HCT116 (cell line): ENCODE measurements at regions not wholly inside any gene's neighbourhood (a gene's known extent, or its start where the extent isn't known, plus 50 kb on each side); places are given as distances from the start of the nearest gene placed in this dataset.

Source experiments
- ATAC-seq: fragments of 200-7000 bp; cut with Tn5 transposase; 2 replicates; pipeline ENCODE4 v1.9.1; 2020; ENCODE audit warnings: mild to moderate bottlenecking, moderate library complexity
- BruUV-seq: library from RNA; stranded (reverse); fragments of 400-500 nt; replicated peaks from 2 replicates; lab custom pipeline; 2021; lab: Mats Ljungman, UMichigan
- CTCF ChIA-PET: fragments of 300-600 bp; sonication (Branson Sonifier 250); formaldehyde crosslinking; loops from one replicate; lab custom pipeline; 2021; ENCODE audit warnings: antibody characterized with exemption; lab: Charles Lee
- POLR2A ChIA-PET: fragments of 300-600, 350-600 bp; sonication (Branson Sonifier 250); formaldehyde crosslinking; loops from one replicate; lab custom pipeline; 2021; ENCODE audit warnings: antibody characterized with exemption; lab: Charles Lee
- RAD21 ChIA-PET, 2 experiments: fragments of 300-600 bp; sonication (Branson Sonifier 250); formaldehyde crosslinking; loops; one replicate each; lab custom pipeline; 2023; ENCODE audit warnings: low total read pairs in 2 of 2; ENCODE audit not compliant: uncharacterized antibody in 2 of 2, unreplicated experiment in 2 of 2, low non-redundant PET in 1 of 2; lab: Charles Lee
- DNase-seq: peaks from one replicate; pipeline ENCODE4 v3.0.0-alpha.2; 2010; ENCODE audit warnings: low read depth, low spot score
- H2AFZ ChIP-seq: fragments of 200-600 bp; shearing (Covaris generic), sonication (generic); 2 replicates; pipeline ENCODE4 v1.6.1; 2017; ENCODE audit warnings: low read depth, mixed run types, mixed read lengths, antibody characterized with exemption, low read length; ENCODE audit not compliant: poor library complexity, severe bottlenecking
- H3K27ac ChIP-seq: 2 replicates; pipeline ENCODE4 v1.5.1; 2012; ENCODE audit warnings: low read depth, low read length
- H3K27me3 ChIP-seq: fragments of 200-600 bp; sonication (generic); 2 replicates; pipeline ENCODE4 v1.6.1; 2016; ENCODE audit warnings: mixed run types, low read length, mixed read lengths; ENCODE audit not compliant: insufficient read depth
- H3K36me3 ChIP-seq, 2 experiments: fragments of 200-500 bp in 1 of 2; fragments of 200-600 bp in 1 of 2; sonication (Bioruptor generic) in 1 of 2; sonication (generic) in 1 of 2; 2 replicates each; pipeline versions ENCODE4 v1.5.1 to v1.6.1; 2014 to 2016; ENCODE audit warnings: low read length in 2 of 2, inconsistent platforms in 1 of 2, mixed read lengths in 1 of 2, mixed run types in 1 of 2; ENCODE audit not compliant: insufficient read depth in 2 of 2, control insufficient read depth in 1 of 2
- H3K4me1 ChIP-seq, 2 experiments: fragments of 200-600 bp in 1 of 2; sonication (generic) in 1 of 2; 2 replicates each; pipeline versions ENCODE4 v1.5.1 to v1.6.1; 2012 to 2017; ENCODE audit warnings: low read length in 2 of 2, inconsistent platforms in 1 of 2, mild to moderate bottlenecking in 1 of 2, mixed read lengths in 1 of 2, mixed run types in 1 of 2, moderate library complexity in 1 of 2; ENCODE audit not compliant: insufficient read depth in 2 of 2, control insufficient read depth in 1 of 2
- H3K4me2 ChIP-seq: fragments of 200-600 bp; sonication (generic); 2 replicates; pipeline ENCODE4 v1.6.1; 2017; ENCODE audit warnings: mixed run types, low read length, mixed read lengths
- H3K4me3 ChIP-seq, 2 experiments: fragments of 200-600 bp in 1 of 2; sonication (generic) in 1 of 2; replicated peaks in 1 of 2; 2 replicates each; pipeline ENCODE4 v1.5.1; 2011 to 2016; ENCODE audit warnings: low read length in 2 of 2, control low read depth in 1 of 2, low read depth in 1 of 2, mild to moderate bottlenecking in 1 of 2, mixed read lengths in 1 of 2, mixed run types in 1 of 2
- H3K79me2 ChIP-seq: fragments of 200-600 bp; sonication (generic); 2 replicates; pipeline ENCODE4 v1.6.1; 2017; ENCODE audit warnings: mild to moderate bottlenecking, mixed run types, low read length, moderate library complexity, mixed read lengths; ENCODE audit not compliant: insufficient read depth
- H3K9ac ChIP-seq: fragments of 200-600 bp; sonication (generic); 2 replicates; pipeline ENCODE4 v1.6.1; 2016; ENCODE audit warnings: low read length, mixed read lengths
- H3K9me2 ChIP-seq: fragments of 200-600 bp; sonication (generic), shearing (Covaris generic); 2 replicates; pipeline ENCODE4 v1.6.1; 2017; ENCODE audit warnings: mixed run types, mild to moderate bottlenecking, moderate library complexity; ENCODE audit not compliant: insufficient read depth
- H3K9me3 ChIP-seq, 2 experiments: fragments of 200-500 bp in 1 of 2; fragments of 200-600 bp in 1 of 2; sonication (Bioruptor generic) in 1 of 2; sonication (generic) in 1 of 2; 2 replicates each; pipeline ENCODE4 v1.6.1; 2014 to 2017; ENCODE audit warnings: low read length in 2 of 2, mixed read lengths in 2 of 2, inconsistent platforms in 1 of 2, low read depth in 1 of 2, mild to moderate bottlenecking in 1 of 2, mixed run types in 1 of 2, moderate library complexity in 1 of 2; ENCODE audit not compliant: control insufficient read depth in 1 of 2, insufficient read depth in 1 of 2
- H4K20me1 ChIP-seq: fragments of 200-600 bp; sonication (generic), shearing (Covaris generic); 2 replicates; pipeline ENCODE4 v1.6.1; 2017; ENCODE audit warnings: mixed run types, mild to moderate bottlenecking, moderate library complexity; ENCODE audit not compliant: insufficient read depth
- ATF3 ChIP-seq: IDR thresholded peaks from 2 replicates; pipeline ENCODE4 v1.6.1; 2012
- CBX3 ChIP-seq: IDR thresholded peaks from 2 replicates; pipeline ENCODE4 v1.6.1; 2012; ENCODE audit warnings: low read depth
- CEBPB ChIP-seq: IDR thresholded peaks from 2 replicates; pipeline ENCODE4 v1.6.1; 2012; ENCODE audit warnings: low read depth
- CTCF ChIP-seq, 3 experiments: fragments of 200-600 bp in 1 of 3; sonication (generic) in 1 of 3; IDR thresholded peaks in 2 of 3; conservative IDR thresholded peaks in 1 of 3; 2 replicates each; pipeline ENCODE4 v1.5.1; 2012 to 2017; ENCODE audit warnings: low read depth in 2 of 3, low read length in 2 of 3, antibody characterized with exemption in 1 of 3, borderline replicate concordance in 1 of 3, control low read depth in 1 of 3, mild to moderate bottlenecking in 1 of 3, mixed read lengths in 1 of 3, mixed run types in 1 of 3, moderate library complexity in 1 of 3; ENCODE audit not compliant: insufficient read depth in 1 of 3
- EGR1 ChIP-seq: IDR thresholded peaks from 2 replicates; pipeline ENCODE4 v1.6.1; 2012; ENCODE audit warnings: low read depth
- ELF1 ChIP-seq: IDR thresholded peaks from 2 replicates; pipeline ENCODE4 v1.6.1; 2012; ENCODE audit warnings: low read depth, borderline replicate concordance
- EZH2 ChIP-seq: fragments of 200-600 bp; sonication (generic); IDR thresholded peaks from 2 replicates; pipeline ENCODE4 v1.6.1; 2017; ENCODE audit warnings: antibody characterized with exemption, mixed run types
- EZH2phosphoT487 ChIP-seq: fragments of 200-600 bp; IDR thresholded peaks from 2 replicates; pipeline ENCODE4 v1.6.1; 2018; ENCODE audit warnings: antibody characterized with exemption, borderline replicate concordance
- FOSL1 ChIP-seq: IDR thresholded peaks from 2 replicates; pipeline ENCODE4 v1.6.1; 2012; ENCODE audit warnings: low read depth
- JUND ChIP-seq: IDR thresholded peaks from 2 replicates; pipeline ENCODE4 v1.6.1; 2012
- MAX ChIP-seq: IDR thresholded peaks from 2 replicates; pipeline ENCODE4 v1.6.1; 2012
- POLR2AphosphoS5 ChIP-seq: IDR thresholded peaks from 2 replicates; pipeline ENCODE4 v1.6.1; 2011; ENCODE audit warnings: mild to moderate bottlenecking, low read depth, low read length, moderate library complexity
- SIN3A ChIP-seq: IDR thresholded peaks from 2 replicates; pipeline ENCODE4 v1.6.1; 2012; ENCODE audit warnings: low read depth
- SP1 ChIP-seq: IDR thresholded peaks from 2 replicates; pipeline ENCODE4 v1.6.1; 2012; ENCODE audit warnings: low read depth
- SRF ChIP-seq: IDR thresholded peaks from 2 replicates; pipeline ENCODE4 v1.6.1; 2012; ENCODE audit warnings: low read depth
- TCF7L2 ChIP-seq: IDR thresholded peaks from 2 replicates; pipeline ENCODE4 v1.7.0; 2011; ENCODE audit warnings: borderline replicate concordance, inconsistent platforms; ENCODE audit not compliant: insufficient read depth, insufficient read length; ENCODE audit errors: extremely low read depth
- ZBTB33 ChIP-seq: IDR thresholded peaks from 2 replicates; pipeline ENCODE4 v1.6.1; 2011; ENCODE audit warnings: mild to moderate bottlenecking, low read length, moderate library complexity; ENCODE audit not compliant: insufficient replicate concordance; ENCODE audit errors: extremely low read depth
- intact Hi-C: fragments of 100-400 bp; cut with micrococcal nuclease; formaldehyde crosslinking; loops from 2 replicates; pipeline ENCODE4 v1.10.0; 2022

- no peak overlapping the region for H3K4me3 ChIP-seq
- H2AFZ ChIP-seq = no peak overlapping the region
- intact Hi-C loops = no loop called here
- no peak overlapping the region for H3K4me2 ChIP-seq
- no peak overlapping the region for H3K9ac ChIP-seq
- CTCF ChIA-PET = no interaction called here
- H3K27me3 ChIP-seq = no peaks in the 10 kb centered on the region
- no peak overlapping the region for H3K27ac ChIP-seq
- no TSS peak for BruUV-seq
- H4K20me1 ChIP-seq = no peaks in the 10 kb centered on the region
- RAD21 ChIA-PET = no interaction called here
- H3K9me3 ChIP-seq = no peaks in the 10 kb centered on the region
- no peak for DNase-seq
- no peak for ATAC-seq
- no peak for TF ChIP-seq ZBTB33
- TF ChIP-seq POLR2AphosphoS5 = no peak
- TF ChIP-seq ATF3 = no peak
- TF ChIP-seq SRF = no peak
- no peak for TF ChIP-seq EZH2phosphoT487
- no peak for TF ChIP-seq EGR1
- no peak for TF ChIP-seq CEBPB
- no peak for TF ChIP-seq CTCF (IDR thresholded peaks at IDR 0.05 in 2 of 3, conservative IDR thresholded peaks at IDR 0.05 in 1 of 3; ENCODE audit: borderline replicate concordance in 1 of 3, insufficient read depth in 1 of 3, low read depth in 2 of 3, low read length in 2 of 3)
- no peak for TF ChIP-seq JUND
- TF ChIP-seq SP1 = no peak
- no peak for TF ChIP-seq CBX3
- TF ChIP-seq MAX = no peak
- no peak for TF ChIP-seq ELF1
- TF ChIP-seq EZH2 = no peak
- TF ChIP-seq SIN3A = no peak
- TF ChIP-seq TCF7L2 = no peak
- no peak for TF ChIP-seq FOSL1
- H3K4me1 ChIP-seq = 0 out of 4 replicates have a peak, but pooled peaks cover 0 to 2% of the 10 kb centered on the region in 2 experiments
- H3K36me3 ChIP-seq = no peaks in the 10 kb centered on the region
- POLR2A ChIA-PET = no interaction called here
- no peaks in the 10 kb centered on the region for H3K79me2 ChIP-seq
- no peaks in the 10 kb centered on the region for H3K9me2 ChIP-seq
Measured at GRCh38 chr15:77723756-77724155, 91.0 kb upstream of the LINGO1 start.
